SU-DHL-6 (cell line): ENCODE measurements at regions not wholly inside any gene's neighbourhood (a gene's known extent, or its start where the extent isn't known, plus 50 kb on each side); places are given as distances from the start of the nearest gene placed in this dataset.

ENCODE experiments used
- H2AFZ ChIP-seq: fragments of 200-600 bp; sonication (generic); 2 replicates; pipeline ENCODE4 v1.6.1; 2014; ENCODE audit warnings: low read depth, mild to moderate bottlenecking, moderate library complexity, mixed read lengths, antibody characterized with exemption, low read length; ENCODE audit not compliant: severe bottlenecking
- H3F3A ChIP-seq: fragments of 200-600 bp; shearing (Covaris generic); 2 replicates; pipeline ENCODE4 v1.6.0; 2016; ENCODE audit warnings: antibody characterized with exemption, mild to moderate bottlenecking; ENCODE audit not compliant: insufficient read depth
- H3K27ac ChIP-seq: fragments of 200-600 bp; sonication (generic); 2 replicates; pipeline ENCODE4 v1.5.1; 2016; ENCODE audit warnings: low read depth, mild to moderate bottlenecking, low read length, moderate library complexity, mixed read lengths
- H3K27me3 ChIP-seq: fragments of 200-600 bp; sonication (generic), shearing (Covaris generic); 2 replicates; pipeline ENCODE4 v1.6.0; 2014; ENCODE audit warnings: mild to moderate bottlenecking, low read length
- H3K36me3 ChIP-seq: fragments of 200-600 bp; sonication (generic); 2 replicates; pipeline ENCODE4 v1.6.1; 2014; ENCODE audit warnings: mild to moderate bottlenecking, low read length, mixed read lengths
- H3K4me2 ChIP-seq: fragments of 300-600, 200-600 bp; shearing (Covaris generic), sonication (generic); 2 replicates; pipeline ENCODE4 v1.6.0; 2014; ENCODE audit warnings: low read length, low read depth, mild to moderate bottlenecking; ENCODE audit not compliant: poor library complexity, severe bottlenecking
- H3K4me3 ChIP-seq: fragments of 200-600 bp; sonication (generic); 2 replicates; pipeline ENCODE4 v1.5.1; 2014; ENCODE audit warnings: antibody characterized with exemption, low read length, mild to moderate bottlenecking, mixed read lengths; ENCODE audit not compliant: insufficient read depth, poor library complexity, severe bottlenecking
- H3K79me2 ChIP-seq: fragments of 200-600 bp; sonication (generic); 2 replicates; pipeline ENCODE4 v1.6.1; 2014; ENCODE audit warnings: mild to moderate bottlenecking, low read length, moderate library complexity; ENCODE audit not compliant: insufficient read depth
- H3K9ac ChIP-seq: fragments of 200-600 bp; sonication (generic); 2 replicates; pipeline ENCODE4 v1.7.0; 2014; ENCODE audit warnings: mild to moderate bottlenecking, low read length
- H3K9me2 ChIP-seq: fragments of 200-600 bp; sonication (generic); replicated peaks from 2 replicates; pipeline ENCODE4 v1.6.1; 2014; ENCODE audit warnings: low read length; ENCODE audit not compliant: insufficient read depth
- H3K9me3 ChIP-seq: fragments of 200-600 bp; sonication (generic); 2 replicates; pipeline ENCODE4 v1.6.1; 2014; ENCODE audit warnings: low read length, mixed read lengths; ENCODE audit not compliant: insufficient read depth
- H4K20me1 ChIP-seq: fragments of 200-600 bp; sonication (generic); 2 replicates; pipeline ENCODE4 v1.6.1; 2014; ENCODE audit warnings: low read depth, mild to moderate bottlenecking, antibody characterized with exemption, low read length, moderate library complexity, mixed read lengths
- CTCF ChIP-seq: fragments of 200-600 bp; sonication (generic); IDR thresholded peaks from one replicate; pipeline ENCODE4 v1.5.1; 2017; ENCODE audit warnings: antibody characterized with exemption, mild to moderate bottlenecking, low read length, moderate library complexity; ENCODE audit not compliant: insufficient read depth, poor library complexity, severe bottlenecking
- EZH2phosphoT487 ChIP-seq: fragments of 200-600 bp; sonication (generic), shearing (Covaris generic); conservative IDR thresholded peaks from 2 replicates; pipeline ENCODE4 v1.6.1; 2018; ENCODE audit warnings: mild to moderate bottlenecking, antibody characterized with exemption, low read length, moderate library complexity, mixed read lengths

- Histone ChIP-seq H3K27me3 (no peaks in the 10 kb centered on the region), H3K9me2 (no peaks in the 10 kb centered on the region), H3F3A (no peaks in the 10 kb centered on the region), H2AFZ (no peak overlapping the region), H3K4me3 (no peak overlapping the region), H3K9me3 (no peaks in the 10 kb centered on the region), H4K20me1 (no peaks in the 10 kb centered on the region), H3K27ac (no peak overlapping the region), H3K79me2 (no peaks in the 10 kb centered on the region), H3K4me2 (no peak overlapping the region), H3K36me3 (no peaks in the 10 kb centered on the region), H3K9ac (no peak overlapping the region)
- no peak for TF ChIP-seq CTCF
- TF ChIP-seq EZH2phosphoT487 = no peak
Observed at GRCh38 chr1:98027103-98027705, 106.4 kb upstream of the DPYD start.

GRCh38 chr1:98025858-98026257 is 105.0 kb upstream of the DPYD start:
- H3K79me2 ChIP-seq = no peaks in the 10 kb centered on the region
- no peaks in the 10 kb centered on the region for H3F3A ChIP-seq
- H3K27ac ChIP-seq = no peak overlapping the region
- no peak for TF ChIP-seq EZH2phosphoT487
- no peak for TF ChIP-seq CTCF
- no peaks in the 10 kb centered on the region for H3K9me3 ChIP-seq
- H3K27me3 ChIP-seq = no peaks in the 10 kb centered on the region
- no peak overlapping the region for H2AFZ ChIP-seq
- H4K20me1 ChIP-seq = no peaks in the 10 kb centered on the region
- no peaks in the 10 kb centered on the region for H3K9me2 ChIP-seq
- no peak overlapping the region for H3K4me3 ChIP-seq
- no peaks in the 10 kb centered on the region for H3K36me3 ChIP-seq
- H3K4me2 ChIP-seq = no peak overlapping the region
- H3K9ac ChIP-seq = no peak overlapping the region

- Histone ChIP-seq H2AFZ (no peak overlapping the region), H3K9me2 (no peaks in the 10 kb centered on the region), H3K9me3 (no peaks in the 10 kb centered on the region), H3K27me3 (no peaks in the 10 kb centered on the region), H3K79me2 (no peaks in the 10 kb centered on the region), H3K4me3 (no peak overlapping the region), H3F3A (no peaks in the 10 kb centered on the region), H3K27ac (no peak overlapping the region), H3K36me3 (no peaks in the 10 kb centered on the region), H3K4me2 (no peak overlapping the region), H4K20me1 (no peaks in the 10 kb centered on the region), H3K9ac (no peak overlapping the region)
- TF ChIP-seq EZH2phosphoT487 = no peak
- no peak for TF ChIP-seq CTCF
Observed at GRCh38 chr1:98021126-98021525, 100.3 kb upstream of the DPYD start.
